Trophoblast cell (in vitro differentiated cells and primary cell): ENCODE measurements at regions not wholly inside any gene's neighbourhood (a gene's known extent, or its start where the extent isn't known, plus 50 kb on each side); places are given as distances from the start of the nearest gene placed in this dataset.

ENCODE experiments used
- DNase-seq, 2 donors: peaks; one replicate each; pipeline ENCODE4 v3.0.0-alpha.2; 2016
- H2AFZ ChIP-seq: 2 replicates; pipeline ENCODE4 v1.6.1; 2013; ENCODE audit warnings: low read length, moderate library complexity, mild to moderate bottlenecking; ENCODE audit not compliant: insufficient read depth, poor library complexity
- H2AK5ac ChIP-seq: 2 replicates; pipeline ENCODE4 v1.6.1; 2013; ENCODE audit warnings: mild to moderate bottlenecking, low read length
- H2BK120ac ChIP-seq: 2 replicates; pipeline ENCODE4 v1.6.1; 2013; ENCODE audit warnings: low read length, mild to moderate bottlenecking, moderate library complexity; ENCODE audit not compliant: insufficient read depth, poor library complexity
- H2BK12ac ChIP-seq: 2 replicates; pipeline ENCODE4 v1.6.1; 2013; ENCODE audit warnings: mild to moderate bottlenecking, low read length, moderate library complexity
- H2BK5ac ChIP-seq: 2 replicates; pipeline ENCODE4 v1.6.1; 2013; ENCODE audit warnings: low read length, low read depth, moderate library complexity, mild to moderate bottlenecking; ENCODE audit not compliant: poor library complexity
- H3K14ac ChIP-seq: 2 replicates; pipeline ENCODE4 v1.6.1; 2013; ENCODE audit warnings: mild to moderate bottlenecking, low read length
- H3K18ac ChIP-seq: 2 replicates; pipeline ENCODE4 v1.6.1; 2013; ENCODE audit warnings: mild to moderate bottlenecking, low read length
- H3K23ac ChIP-seq: 2 replicates; pipeline ENCODE4 v1.6.1; 2013; ENCODE audit warnings: low read length
- H3K27ac ChIP-seq: 2 replicates; pipeline ENCODE4 v1.5.1; 2013; ENCODE audit warnings: low read depth, mild to moderate bottlenecking, inconsistent platforms, low read length, moderate library complexity
- H3K27me3 ChIP-seq: 2 replicates; pipeline ENCODE4 v1.6.1; 2013; ENCODE audit warnings: inconsistent platforms, mild to moderate bottlenecking, low read length, moderate library complexity; ENCODE audit not compliant: insufficient read depth
- H3K36me3 ChIP-seq, 2 experiments: 1 replicate in 1 of 2; 2 replicates in 1 of 2; pipeline ENCODE4 v1.6.1; 2013; ENCODE audit warnings: low read length in 2 of 2, mild to moderate bottlenecking in 2 of 2, moderate library complexity in 1 of 2; ENCODE audit not compliant: insufficient read depth in 2 of 2, control insufficient read depth in 1 of 2
- H3K4ac ChIP-seq: 2 replicates; pipeline ENCODE4 v1.6.1; 2013; ENCODE audit warnings: low read depth, mild to moderate bottlenecking, low read length, moderate library complexity
- H3K4me1 ChIP-seq, 2 experiments: 1 replicate in 1 of 2; 2 replicates in 1 of 2; pipeline ENCODE4 v1.6.1; 2013; ENCODE audit warnings: low read length in 2 of 2, mild to moderate bottlenecking in 2 of 2, moderate library complexity in 1 of 2; ENCODE audit not compliant: insufficient read depth in 2 of 2, control insufficient read depth in 1 of 2
- H3K4me2 ChIP-seq: 2 replicates; pipeline ENCODE4 v1.6.1; 2013; ENCODE audit warnings: inconsistent platforms, mild to moderate bottlenecking, low read length, moderate library complexity
- H3K4me3 ChIP-seq: 2 replicates; pipeline ENCODE4 v1.5.1; 2013; ENCODE audit warnings: mild to moderate bottlenecking, low read depth, low read length, inconsistent platforms
- H3K79me1 ChIP-seq: one replicate; pipeline ENCODE4 v1.6.1; 2013; ENCODE audit warnings: low read length
- H3K79me2 ChIP-seq: 2 replicates; pipeline ENCODE4 v1.6.1; 2013; ENCODE audit warnings: low read length, mild to moderate bottlenecking; ENCODE audit not compliant: control insufficient read depth, insufficient read depth, poor library complexity
- H3K9ac ChIP-seq: 2 replicates; pipeline ENCODE4 v1.6.1; 2013; ENCODE audit warnings: mild to moderate bottlenecking, low read length
- H3K9me3 ChIP-seq: 2 replicates; pipeline ENCODE4 v1.6.1; 2013; ENCODE audit warnings: low read depth, mild to moderate bottlenecking, control low read depth, inconsistent platforms, low read length; ENCODE audit not compliant: insufficient read depth
- H4K12ac ChIP-seq: 2 replicates; pipeline ENCODE4 v1.6.1; 2013; ENCODE audit warnings: low read depth, mild to moderate bottlenecking, low read length, moderate library complexity
- H4K8ac ChIP-seq: 2 replicates; pipeline ENCODE4 v1.6.1; 2013; ENCODE audit warnings: low read depth, mild to moderate bottlenecking, low read length, moderate library complexity
- H4K91ac ChIP-seq: one replicate; pipeline ENCODE4 v1.6.1; 2013; ENCODE audit warnings: low read depth, mild to moderate bottlenecking, low read length, moderate library complexity
- WGBS: extraction: QIAGEN DNeasy Blood & Tissue Kit; methylation state at CpG from one replicate; pipeline ENCODE4 v1.1.7; 2013; ENCODE audit warnings: missing lambda C conversion rate; ENCODE audit not compliant: insufficient read length, insufficient coverage; ENCODE audit errors: extremely low coverage; 5-methylcytosine and 5-hydroxymethylcytosine counted together

GRCh38 chr18:77974329-77974728 lies 724.7 kb downstream of the GALR1 start:
- Histone ChIP-seq H3K4ac (no peak overlapping the region), H4K91ac (no peak overlapping the region), H3K36me3 (no peaks in the 10 kb centered on the region), H2AK5ac (no peak overlapping the region), H2BK5ac (no peak overlapping the region), H3K18ac (no peak overlapping the region), H3K9ac (no peak overlapping the region), H3K79me1 (no peaks in the 10 kb centered on the region), H3K4me1 (no peaks in the 10 kb centered on the region), H3K9me3 (peaks cover 2% of the 10 kb centered on the region), H2AFZ (no peak overlapping the region), H3K27ac (no peak overlapping the region), H3K14ac (no peak overlapping the region), H4K8ac (no peak overlapping the region), H4K12ac (no peak overlapping the region), H3K23ac (no peak overlapping the region), H3K4me3 (no peak overlapping the region), H3K27me3 (no peaks in the 10 kb centered on the region), H3K79me2 (no peaks in the 10 kb centered on the region), H3K4me2 (no peak overlapping the region), H2BK120ac (no peak overlapping the region), H2BK12ac (no peak overlapping the region)
- no peak for DNase-seq
- no CpG with 5 or more reads among the region's 1 CpG for WGBS

DNA sequence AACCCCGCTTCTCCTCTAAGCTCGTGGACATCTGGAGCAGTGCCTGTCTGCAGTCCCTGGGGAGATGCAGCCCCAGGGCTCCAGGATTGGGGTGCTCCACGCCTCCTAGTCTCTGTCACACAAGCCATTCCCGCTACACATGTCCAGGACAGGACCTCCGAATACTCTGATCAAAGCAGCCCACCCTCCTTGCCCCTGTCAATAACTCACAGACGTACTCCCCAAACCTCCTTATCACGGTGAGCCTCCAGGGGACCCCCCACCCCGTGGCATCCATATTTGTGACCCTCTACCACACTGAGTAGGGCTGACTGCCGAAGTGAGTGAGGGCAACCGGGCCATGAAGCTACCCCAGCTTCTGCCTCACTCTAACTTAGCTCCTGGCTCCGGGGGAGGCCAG lies 727.7 kb downstream of the GALR1 start:
- Histone ChIP-seq H3K4me1 (no peaks in the 10 kb centered on the region), H2BK5ac (no peak overlapping the region), H3K4ac (no peak overlapping the region), H2BK12ac (no peak overlapping the region), H3K4me2 (no peak overlapping the region), H2AK5ac (no peak overlapping the region), H3K4me3 (no peak overlapping the region), H2BK120ac (no peak overlapping the region), H2AFZ (no peak overlapping the region), H4K91ac (no peak overlapping the region), H3K9me3 (no peaks in the 10 kb centered on the region), H3K18ac (no peak overlapping the region), H4K8ac (no peak overlapping the region), H3K14ac (no peak overlapping the region), H3K9ac (no peak overlapping the region), H3K27ac (no peak overlapping the region), H3K79me2 (no peaks in the 10 kb centered on the region), H3K23ac (no peak overlapping the region), H3K27me3 (no peaks in the 10 kb centered on the region), H3K36me3 (no peaks in the 10 kb centered on the region), H3K79me1 (no peaks in the 10 kb centered on the region), H4K12ac (no peak overlapping the region)
- no CpG with 5 or more reads among the region's 11 CpGs for WGBS
- no peak for DNase-seq

DNA sequence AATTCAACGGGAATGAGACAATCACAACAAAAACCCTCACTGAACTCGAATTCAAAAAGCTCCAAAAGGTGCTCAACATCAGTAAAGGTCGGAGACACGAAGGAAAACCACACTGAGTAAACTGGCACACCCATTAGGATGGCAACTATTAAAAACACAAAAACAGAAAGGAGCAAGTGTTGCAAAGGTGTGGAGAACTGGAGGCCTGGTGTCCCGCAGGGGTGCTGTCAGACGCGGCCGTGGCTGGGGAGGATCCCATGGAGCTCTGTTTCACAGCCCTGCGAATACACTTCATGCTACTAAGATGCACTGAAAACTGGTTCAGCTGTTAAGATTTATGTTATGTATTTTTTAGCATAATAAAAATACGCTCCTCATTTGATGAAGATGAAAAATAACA lies 730.6 kb downstream of the GALR1 start:
- WGBS: no CpG with 5 or more reads among the region's 10 CpGs

GRCh38 chr18:77981874-77982273 lies 732.2 kb downstream of the GALR1 start:
- Histone ChIP-seq H3K4me1 (no peaks in the 10 kb centered on the region), H3K4me2 (no peak overlapping the region), H2AK5ac (no peak overlapping the region), H2BK12ac (no peak overlapping the region), H3K79me2 (no peaks in the 10 kb centered on the region), H4K8ac (no peak overlapping the region), H3K4ac (no peak overlapping the region), H3K14ac (no peak overlapping the region), H4K91ac (no peak overlapping the region), H3K23ac (no peak overlapping the region), H3K36me3 (no peaks in the 10 kb centered on the region), H2BK120ac (no peak overlapping the region), H3K79me1 (no peaks in the 10 kb centered on the region), H3K9ac (no peak overlapping the region), H3K9me3 (peaks cover 5% of the 10 kb centered on the region), H3K18ac (no peak overlapping the region), H3K4me3 (no peak overlapping the region), H2AFZ (no peak overlapping the region), H3K27me3 (no peaks in the 10 kb centered on the region), H3K27ac (no peak overlapping the region), H4K12ac (no peak overlapping the region), H2BK5ac (no peak overlapping the region)
- no peak for DNase-seq
- WGBS: no CpG with 5 or more reads among the region's 2 CpGs

More for the DNA sequence above, 730.6 kb downstream of the GALR1 start:
- H2AFZ ChIP-seq: no peak overlapping the region
- no peak overlapping the region for H3K9ac ChIP-seq
- no peaks in the 10 kb centered on the region for H3K36me3 ChIP-seq
- no peak overlapping the region for H3K14ac ChIP-seq
- no peak overlapping the region for H3K4me3 ChIP-seq
- H4K8ac ChIP-seq: no peak overlapping the region
- no peaks in the 10 kb centered on the region for H3K4me1 ChIP-seq
- H3K4me2 ChIP-seq: no peak overlapping the region
- no peaks in the 10 kb centered on the region for H3K79me1 ChIP-seq
- no peak overlapping the region for H2BK5ac ChIP-seq
- no peaks in the 10 kb centered on the region for H3K79me2 ChIP-seq
- H3K9me3 ChIP-seq: peaks cover 5% of the 10 kb centered on the region
- no peak overlapping the region for H2AK5ac ChIP-seq
- no peak overlapping the region for H3K18ac ChIP-seq
- H3K23ac ChIP-seq: no peak overlapping the region
- no peak overlapping the region for H2BK12ac ChIP-seq
- H3K27me3 ChIP-seq: no peaks in the 10 kb centered on the region
- no peak overlapping the region for H3K4ac ChIP-seq
- no peak overlapping the region for H2BK120ac ChIP-seq
- no peak overlapping the region for H3K27ac ChIP-seq
- no peak for DNase-seq
- H4K12ac ChIP-seq: no peak overlapping the region
- H4K91ac ChIP-seq: no peak overlapping the region
